Ascending aorta (tissue), 2 donors: ENCODE measurements at regions not wholly inside any gene's neighbourhood (a gene's known extent, or its start where the extent isn't known, plus 50 kb on each side); places are given as distances from the start of the nearest gene placed in this dataset.

Experiments
- DNase-seq, 2 donors: peaks; one replicate each; pipeline ENCODE4 v3.0.0-alpha.2; 2019; ENCODE audit warnings: low spot score in 2 of 2
- H3K27ac ChIP-seq, 2 donors: fragments of 200-600 bp; sonication (generic); one replicate each; pipeline ENCODE4 v1.5.1; 2016 to 2017; ENCODE audit warnings: mild to moderate bottlenecking in 1 of 2
- H3K27me3 ChIP-seq: fragments of 200-600 bp; sonication (generic); one replicate; pipeline ENCODE4 v1.5.1; 2017
- H3K36me3 ChIP-seq, 2 donors: fragments of 200-600 bp; sonication (generic); one replicate each; pipeline ENCODE4 v1.5.1; 2016
- H3K4me1 ChIP-seq, 2 donors: fragments of 200-600 bp; sonication (generic); one replicate each; pipeline ENCODE4 v1.5.1; 2016 to 2017; ENCODE audit warnings: mild to moderate bottlenecking in 1 of 2
- H3K4me3 ChIP-seq, 2 donors: fragments of 200-600 bp; sonication (generic); one replicate each; pipeline ENCODE4 v1.5.1; 2016 to 2017; ENCODE audit warnings: mild to moderate bottlenecking in 1 of 2
- H3K9me3 ChIP-seq, 2 donors: fragments of 200-600 bp; sonication (generic); one replicate each; pipeline ENCODE4 v1.5.1; 2016
- intact Hi-C: fragments of 100-400 bp; cut with DNase I; formaldehyde crosslinking; loops from one replicate; pipeline ENCODE4 v1.15.1; 2023
- TF ChIP-seq, protein P1 (sequence below), 3 experiments: fragments of 200-600 bp in 2 of 3; fragments of 450-650 bp in 1 of 3; sonication (generic) in 2 of 3; IDR thresholded peaks; one replicate each; pipeline ENCODE4 v1.5.1; 2016 to 2019; ENCODE audit warnings: antibody characterized with exemption in 3 of 3, mild to moderate bottlenecking in 1 of 3, moderate library complexity in 1 of 3

DNA sequence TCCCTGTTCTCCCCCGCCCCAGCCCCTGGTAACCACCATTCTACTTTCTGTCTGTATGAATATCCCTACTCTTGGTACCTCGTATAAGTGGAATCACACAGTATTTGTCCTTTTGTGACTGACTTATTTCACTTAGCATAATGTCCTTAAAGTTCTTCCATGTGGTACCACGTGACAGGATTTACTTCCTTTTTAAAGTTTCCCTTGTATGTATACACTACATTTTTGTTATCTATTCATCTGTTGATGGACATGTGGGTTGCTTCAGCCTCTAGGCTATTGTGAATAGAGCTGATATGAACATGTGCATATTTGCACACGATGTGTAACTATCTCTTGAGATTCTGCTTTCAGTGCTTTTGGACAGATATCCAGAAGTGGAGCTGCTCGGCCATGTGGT, 59.6 kb upstream of the GJB6 start:
- Histone ChIP-seq H3K36me3 (no peaks in the 10 kb centered on the region), H3K9me3 (no peaks in the 10 kb centered on the region), H3K4me1 (no peaks in the 10 kb centered on the region), H3K27me3 (no peaks in the 10 kb centered on the region), H3K27ac (no peak overlapping the region), H3K4me3 (no peak overlapping the region)
- TF ChIP-seq, protein P1, sequence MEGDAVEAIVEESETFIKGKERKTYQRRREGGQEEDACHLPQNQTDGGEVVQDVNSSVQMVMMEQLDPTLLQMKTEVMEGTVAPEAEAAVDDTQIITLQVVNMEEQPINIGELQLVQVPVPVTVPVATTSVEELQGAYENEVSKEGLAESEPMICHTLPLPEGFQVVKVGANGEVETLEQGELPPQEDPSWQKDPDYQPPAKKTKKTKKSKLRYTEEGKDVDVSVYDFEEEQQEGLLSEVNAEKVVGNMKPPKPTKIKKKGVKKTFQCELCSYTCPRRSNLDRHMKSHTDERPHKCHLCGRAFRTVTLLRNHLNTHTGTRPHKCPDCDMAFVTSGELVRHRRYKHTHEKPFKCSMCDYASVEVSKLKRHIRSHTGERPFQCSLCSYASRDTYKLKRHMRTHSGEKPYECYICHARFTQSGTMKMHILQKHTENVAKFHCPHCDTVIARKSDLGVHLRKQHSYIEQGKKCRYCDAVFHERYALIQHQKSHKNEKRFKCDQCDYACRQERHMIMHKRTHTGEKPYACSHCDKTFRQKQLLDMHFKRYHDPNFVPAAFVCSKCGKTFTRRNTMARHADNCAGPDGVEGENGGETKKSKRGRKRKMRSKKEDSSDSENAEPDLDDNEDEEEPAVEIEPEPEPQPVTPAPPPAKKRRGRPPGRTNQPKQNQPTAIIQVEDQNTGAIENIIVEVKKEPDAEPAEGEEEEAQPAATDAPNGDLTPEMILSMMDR (IDR thresholded peaks at IDR 0.05), result no peak
- intact Hi-C loops, result no loop called here
- no peak for DNase-seq

DNA sequence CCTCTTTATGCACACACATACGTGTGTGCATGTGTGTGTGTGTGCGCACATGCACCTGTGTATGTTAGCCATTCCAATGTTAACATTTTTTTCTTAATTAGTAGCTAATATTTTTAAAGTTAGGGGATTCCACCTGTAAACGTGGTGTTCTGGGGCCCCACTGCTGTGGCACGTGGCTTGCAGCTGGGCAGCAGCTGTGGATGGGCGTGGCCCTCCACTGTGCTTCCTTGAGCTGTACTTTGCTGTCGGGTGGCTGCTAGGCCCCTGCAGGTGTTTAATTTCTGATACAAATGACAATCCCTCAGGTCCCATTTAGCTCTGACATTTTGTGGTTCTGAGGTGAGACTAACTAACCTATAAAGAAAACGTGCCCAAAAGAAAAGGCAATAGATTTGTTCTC, 58.9 kb upstream of the GJB6 start:
- intact Hi-C loops, result no loop called here
- Histone ChIP-seq H3K4me1 (no peaks in the 10 kb centered on the region), H3K36me3 (no peaks in the 10 kb centered on the region), H3K9me3 (peaks cover 0 to under 1% of the 10 kb centered on the region in 2 donors), H3K27me3 (no peaks in the 10 kb centered on the region), H3K27ac (no peak overlapping the region), H3K4me3 (no peak overlapping the region)
- TF ChIP-seq, protein P1 (IDR thresholded peaks at IDR 0.05), result no peak
- DNase-seq, result no peak

DNA sequence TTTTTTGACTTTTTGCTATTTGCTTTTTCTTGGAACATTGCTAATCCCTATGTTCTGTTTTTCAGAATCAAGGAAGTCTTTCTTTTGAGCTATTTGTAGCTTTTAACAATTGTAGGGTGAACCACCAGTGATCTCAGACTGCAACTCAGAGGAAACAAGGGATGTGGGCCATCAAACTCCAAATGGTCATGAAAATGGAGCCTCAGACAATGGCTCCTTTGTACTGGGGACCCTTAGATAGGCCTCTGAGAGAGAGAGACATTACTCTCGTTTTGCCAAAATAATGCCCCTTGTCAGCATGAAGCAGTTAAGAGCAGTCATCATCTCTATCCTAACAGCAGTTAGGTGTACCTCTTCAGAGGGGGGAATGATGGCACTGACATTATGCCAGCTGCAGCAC, 56.4 kb upstream of the GJB6 start:
- Histone ChIP-seq H3K9me3 (peaks cover 18 to 23% of the 10 kb centered on the region in 2 donors), H3K36me3 (no peaks in the 10 kb centered on the region), H3K4me3 (no peak overlapping the region), H3K4me1 (no peaks in the 10 kb centered on the region), H3K27ac (no peak overlapping the region), H3K27me3 (no peaks in the 10 kb centered on the region)
- intact Hi-C loops, result no loop called here
- no peak for DNase-seq
- TF ChIP-seq, protein P1 (IDR thresholded peaks at IDR 0.05), result no peak

DNA sequence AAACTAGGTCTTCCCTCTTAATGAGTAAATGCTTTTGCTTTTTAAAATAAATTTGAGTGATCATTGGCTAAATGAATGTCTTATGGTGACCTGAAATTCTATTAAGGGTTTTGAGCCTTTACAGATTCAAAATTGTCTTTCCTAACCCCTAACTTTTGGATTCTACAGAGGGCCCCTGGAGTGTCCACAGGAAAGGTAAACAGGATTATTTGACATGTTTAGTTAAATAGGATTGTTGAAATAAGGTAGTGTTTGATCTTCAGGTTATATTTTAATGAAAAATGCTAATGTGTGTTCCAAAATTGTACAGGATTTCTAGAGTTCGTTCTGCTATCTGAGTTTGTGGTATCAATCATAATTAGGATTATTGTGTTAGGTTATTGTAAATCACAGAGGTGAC, 55.9 kb upstream of the GJB6 start:
- TF ChIP-seq, protein P1 (IDR thresholded peaks at IDR 0.05), result no peak
- H3K27me3 ChIP-seq, result no peaks in the 10 kb centered on the region
- H3K27ac ChIP-seq, result no peak overlapping the region
- peaks cover 20 to 29% of the 10 kb centered on the region in 2 donors for H3K9me3 ChIP-seq
- no peak overlapping the region for H3K4me3 ChIP-seq
- H3K4me1 ChIP-seq, result no peaks in the 10 kb centered on the region
- intact Hi-C loops, result no loop called here
- no peaks in the 10 kb centered on the region for H3K36me3 ChIP-seq
- DNase-seq, result no peak

DNA sequence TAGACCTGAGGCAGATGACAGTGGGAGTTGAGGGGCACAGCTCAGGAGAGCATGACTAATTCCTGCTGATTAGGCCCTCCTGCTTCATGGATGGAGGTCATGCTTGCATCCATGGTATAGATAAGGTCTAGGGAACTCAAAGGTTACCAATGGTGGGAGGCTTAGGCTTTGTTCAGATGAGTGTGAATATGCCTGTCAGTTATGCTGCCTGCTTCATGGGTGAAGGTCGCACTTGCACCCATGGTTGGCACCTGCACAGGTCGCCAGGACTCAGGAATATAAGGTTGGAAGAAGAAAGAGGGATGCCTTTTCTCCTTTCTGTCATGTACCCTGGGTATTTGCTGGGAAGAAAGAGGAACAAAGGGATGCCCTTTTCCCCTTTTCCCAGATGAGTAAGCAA, 53.4 kb upstream of the GJB6 start:
- Histone ChIP-seq H3K4me3 (no peak overlapping the region), H3K4me1 (no peaks in the 10 kb centered on the region), H3K36me3 (no peaks in the 10 kb centered on the region), H3K27ac (no peak overlapping the region), H3K27me3 (no peaks in the 10 kb centered on the region), H3K9me3 (peaks cover 25 to 40% of the 10 kb centered on the region in 2 donors)
- intact Hi-C loops, result no loop called here
- TF ChIP-seq, protein P1 (IDR thresholded peaks at IDR 0.05), result no peak
- DNase-seq, result no peak
